Testis (tissue), 2 donors: ENCODE measurements at regions not wholly inside any gene's neighbourhood (a gene's known extent, or its start where the extent isn't known, plus 50 kb on each side); places are given as distances from the start of the nearest gene placed in this dataset.

ENCODE experiments used
- CTCF ChIP-seq, 3 experiments: fragments of 450-650 bp in 2 of 3; fragments of 200-600 bp in 1 of 3; sonication (generic) in 1 of 3; IDR thresholded peaks; one replicate each; pipeline ENCODE4 v1.5.1; 2016 to 2019; ENCODE audit warnings: antibody characterized with exemption in 3 of 3, mild to moderate bottlenecking in 2 of 3, moderate library complexity in 1 of 3
- POLR2A ChIP-seq: fragments of 450-650 bp; IDR thresholded peaks from one replicate; pipeline ENCODE4 v1.6.1; 2017; ENCODE audit warnings: antibody characterized with exemption, mild to moderate bottlenecking, moderate library complexity

- TF ChIP-seq POLR2A (no peak), CTCF (IDR thresholded peaks at IDR 0.05) (no peak)
Observed at GRCh38 chr18:55088000-55088401, 128.7 kb upstream of the CCDC68 start.
